Left lobe of liver (tissue), 2 donors: ENCODE measurements at regions not wholly inside any gene's neighbourhood (a gene's known extent, or its start where the extent isn't known, plus 50 kb on each side); places are given as distances from the start of the nearest gene placed in this dataset.

Experiments used
- ATAC-seq: fragments of 200-7000 bp; cut with Tn5 transposase; one replicate; pipeline ENCODE4 v1.9.1; 2020; ENCODE audit warnings: mild to moderate bottlenecking, moderate library complexity
- DNase-seq: peaks from one replicate; pipeline ENCODE4 v3.0.0-alpha.2; 2020; ENCODE audit warnings: low spot score
- donor health status: DM: no; HTN: no; CAD: no; lungs with moderate emphysema.
- donor health status: DM: no; HTN: yes; CAD: no.

GRCh38 chr2:9681427-9681817 is 50.6 kb upstream of the YWHAQ start:
- DNase-seq: no peak
- ATAC-seq: no peak

- DNase-seq: no peak
- ATAC-seq: no peak
Observed at GRCh38 chr2:9685637-9686036, 54.8 kb upstream of the YWHAQ start.

- ATAC-seq (no peak), DNase-seq (no peak)
Observed at GRCh38 chr2:9686061-9686460, 55.3 kb upstream of the YWHAQ start.

- ATAC-seq: no peak
- no peak for DNase-seq
Observed at GRCh38 chr2:9690252-9690651, 59.5 kb upstream of the YWHAQ start.

- DNase-seq (no peak), ATAC-seq (no peak)
Observed at GRCh38 chr2:9690716-9691498, 60.1 kb upstream of the YWHAQ start.

GRCh38 chr2:9692456-9693195 is 61.8 kb upstream of the YWHAQ start:
- no peak for ATAC-seq
- DNase-seq: no peak

- DNase-seq (no peak), ATAC-seq (no peak)
Observed at GRCh38 chr2:9693196-9693491, 62.3 kb upstream of the YWHAQ start.

GRCh38 chr2:9693646-9694045 is 62.8 kb upstream of the YWHAQ start:
- ATAC-seq: no peak
- DNase-seq: no peak

GRCh38 chr2:9694661-9695234 is 64.0 kb upstream of the YWHAQ start:
- DNase-seq (no peak), ATAC-seq (no peak)

- DNase-seq (no peak), ATAC-seq (no peak)
Observed at GRCh38 chr2:9695941-9696340, 65.1 kb upstream of the YWHAQ start.

GRCh38 chr2:9696731-9697130 is 65.9 kb upstream of the YWHAQ start:
- DNase-seq: no peak
- no peak for ATAC-seq

GRCh38 chr2:9697909-9698308 is 67.1 kb upstream of the YWHAQ start:
- DNase-seq (no peak), ATAC-seq (peak; percentile 88)

GRCh38 chr2:9699139-9700108 is 68.6 kb upstream of the YWHAQ start:
- DNase-seq (no peak), ATAC-seq (no peak)

- ATAC-seq (no peak), DNase-seq (no peak)
Observed at GRCh38 chr2:9700109-9700495, 69.3 kb upstream of the YWHAQ start.

GRCh38 chr2:9702604-9703084 is 71.8 kb upstream of the YWHAQ start:
- DNase-seq (no peak), ATAC-seq (no peak)

GRCh38 chr2:9703085-9703678 is 72.4 kb upstream of the YWHAQ start:
- ATAC-seq (no peak), DNase-seq (no peak)

GRCh38 chr2:9703701-9704221 is 73.0 kb upstream of the YWHAQ start:
- DNase-seq (no peak), ATAC-seq (peak; percentile 24)

- DNase-seq (no peak), ATAC-seq (no peak)
Observed at GRCh38 chr2:9704600-9704999, 73.8 kb upstream of the YWHAQ start.

GRCh38 chr2:9705196-9705595 is 74.4 kb upstream of the YWHAQ start:
- DNase-seq (no peak), ATAC-seq (no peak)

- DNase-seq: no peak
- no peak for ATAC-seq
Observed at GRCh38 chr2:9707008-9707407, 76.2 kb upstream of the YWHAQ start.
